ENCODE measurements at regions not wholly inside any gene's neighbourhood (a gene's known extent, or its start where the extent isn't known, plus 50 kb on each side); places are given as distances from the start of the nearest gene placed in this dataset.

- Histone ChIP-seq H3K36me3 (ENCODE audit: control insufficient read depth in 2 of 2, extremely low read depth in 1 of 2, insufficient read depth in 2 of 2, low read length in 2 of 2) (no peaks in the 10 kb centered on the region), H2AFZ (ENCODE audit: control insufficient read depth, low read length) (no peak overlapping the region), H3K4me2 (ENCODE audit: control insufficient read depth, extremely low read depth, insufficient read depth, low read depth, low read length) (no peak overlapping the region), H3K27ac (ENCODE audit: control insufficient read depth, insufficient read depth, low read length) (no peak overlapping the region), H3K4me3 (ENCODE audit: control insufficient read depth in 2 of 3, extremely low read depth in 1 of 3, insufficient read depth in 2 of 3, low read depth in 1 of 3, low read length in 3 of 3) (no peak overlapping the region), H3K9me3 (ENCODE audit: control insufficient read depth, low read depth, low read length) (no peaks in the 10 kb centered on the region), H3K4me1 (ENCODE audit: control insufficient read depth, extremely low read depth, insufficient read depth, low read length) (no peaks in the 10 kb centered on the region), H4K20me1 (ENCODE audit: control insufficient read depth, extremely low read depth, insufficient read depth, low read length) (no peaks in the 10 kb centered on the region), H3K9me1 (ENCODE audit: control insufficient read depth, extremely low read depth, insufficient read depth, low read length) (no peaks in the 10 kb centered on the region), H3K79me2 (ENCODE audit: control insufficient read depth, insufficient read depth, low read length) (no peaks in the 10 kb centered on the region), H3K27me3 (ENCODE audit: control insufficient read depth, extremely low read depth, insufficient read depth, low read length) (no peaks in the 10 kb centered on the region), H3K9ac (ENCODE audit: control insufficient read depth, extremely low read depth, insufficient read depth, low read length) (no peak overlapping the region)
- FAIRE-seq (no peak), DNase-seq (ENCODE audit: low read depth, low spot score) (no peak)
- TF ChIP-seq, protein P1, sequence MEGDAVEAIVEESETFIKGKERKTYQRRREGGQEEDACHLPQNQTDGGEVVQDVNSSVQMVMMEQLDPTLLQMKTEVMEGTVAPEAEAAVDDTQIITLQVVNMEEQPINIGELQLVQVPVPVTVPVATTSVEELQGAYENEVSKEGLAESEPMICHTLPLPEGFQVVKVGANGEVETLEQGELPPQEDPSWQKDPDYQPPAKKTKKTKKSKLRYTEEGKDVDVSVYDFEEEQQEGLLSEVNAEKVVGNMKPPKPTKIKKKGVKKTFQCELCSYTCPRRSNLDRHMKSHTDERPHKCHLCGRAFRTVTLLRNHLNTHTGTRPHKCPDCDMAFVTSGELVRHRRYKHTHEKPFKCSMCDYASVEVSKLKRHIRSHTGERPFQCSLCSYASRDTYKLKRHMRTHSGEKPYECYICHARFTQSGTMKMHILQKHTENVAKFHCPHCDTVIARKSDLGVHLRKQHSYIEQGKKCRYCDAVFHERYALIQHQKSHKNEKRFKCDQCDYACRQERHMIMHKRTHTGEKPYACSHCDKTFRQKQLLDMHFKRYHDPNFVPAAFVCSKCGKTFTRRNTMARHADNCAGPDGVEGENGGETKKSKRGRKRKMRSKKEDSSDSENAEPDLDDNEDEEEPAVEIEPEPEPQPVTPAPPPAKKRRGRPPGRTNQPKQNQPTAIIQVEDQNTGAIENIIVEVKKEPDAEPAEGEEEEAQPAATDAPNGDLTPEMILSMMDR (optimal IDR thresholded peaks at IDR 0.05 in 1 of 3, IDR thresholded peaks at IDR 0.05 in 1 of 3, conservative IDR thresholded peaks at IDR 0.05 in 1 of 3; ENCODE audit: extremely low read depth in 1 of 3, insufficient read depth in 2 of 3, low read length in 3 of 3) = no peak
- TF ChIP-seq EZH2 (IDR thresholded peaks at IDR 0.05; ENCODE audit: low read length) = no peak
- dilution Hi-C loops (cut with MboI; ENCODE audit: extremely low pct_ligation_motif_present, low sequenced_read_pairs) = no loop called here
Measured at GRCh38 chr4:123463869-123464268, 67.3 kb downstream of the SPRY1 start.

GRCh38 chr4:123465416-123465815 is 68.8 kb downstream of the SPRY1 start:
- H3K9ac ChIP-seq (ENCODE audit: control insufficient read depth, extremely low read depth, insufficient read depth, low read length) = no peak overlapping the region
- DNase-seq (ENCODE audit: low read depth, low spot score) = no peak
- H3K4me3 ChIP-seq (ENCODE audit: control insufficient read depth in 2 of 3, extremely low read depth in 1 of 3, insufficient read depth in 2 of 3, low read depth in 1 of 3, low read length in 3 of 3) = no peak overlapping the region
- H2AFZ ChIP-seq (ENCODE audit: control insufficient read depth, low read length) = no peak overlapping the region
- TF ChIP-seq, protein P1 (optimal IDR thresholded peaks at IDR 0.05 in 1 of 3, IDR thresholded peaks at IDR 0.05 in 1 of 3, conservative IDR thresholded peaks at IDR 0.05 in 1 of 3; ENCODE audit: extremely low read depth in 1 of 3, insufficient read depth in 2 of 3, low read length in 3 of 3) = no peak
- TF ChIP-seq EZH2 (IDR thresholded peaks at IDR 0.05; ENCODE audit: low read length) = no peak
- no peaks in the 10 kb centered on the region for H3K4me1 ChIP-seq (ENCODE audit: control insufficient read depth, extremely low read depth, insufficient read depth, low read length)
- H3K4me2 ChIP-seq (ENCODE audit: control insufficient read depth, extremely low read depth, insufficient read depth, low read depth, low read length) = no peak overlapping the region
- no peaks in the 10 kb centered on the region for H4K20me1 ChIP-seq (ENCODE audit: control insufficient read depth, extremely low read depth, insufficient read depth, low read length)
- H3K27me3 ChIP-seq (ENCODE audit: control insufficient read depth, extremely low read depth, insufficient read depth, low read length) = no peaks in the 10 kb centered on the region
- no peaks in the 10 kb centered on the region for H3K9me3 ChIP-seq (ENCODE audit: control insufficient read depth, low read depth, low read length)
- no peak overlapping the region for H3K27ac ChIP-seq (ENCODE audit: control insufficient read depth, insufficient read depth, low read length)
- no peaks in the 10 kb centered on the region for H3K36me3 ChIP-seq (ENCODE audit: control insufficient read depth in 2 of 2, extremely low read depth in 1 of 2, insufficient read depth in 2 of 2, low read length in 2 of 2)
- dilution Hi-C loops (cut with MboI; ENCODE audit: extremely low pct_ligation_motif_present, low sequenced_read_pairs) = no loop called here
- no peaks in the 10 kb centered on the region for H3K9me1 ChIP-seq (ENCODE audit: control insufficient read depth, extremely low read depth, insufficient read depth, low read length)
- FAIRE-seq = no peak
- H3K79me2 ChIP-seq (ENCODE audit: control insufficient read depth, insufficient read depth, low read length) = no peaks in the 10 kb centered on the region
